SKM-1 treated with dmso at 0.1 percent for 144 hours (cell line): ENCODE measurements at regions not wholly inside any gene's neighbourhood (a gene's known extent, or its start where the extent isn't known, plus 50 kb on each side); places are given as distances from the start of the nearest gene placed in this dataset.

ENCODE experiments used
- DNase-seq: peaks from one replicate; lab custom pipeline; 2025; ENCODE audit not compliant: unreplicated experiment; lab: John Stamatoyannopoulos, UW

DNA sequence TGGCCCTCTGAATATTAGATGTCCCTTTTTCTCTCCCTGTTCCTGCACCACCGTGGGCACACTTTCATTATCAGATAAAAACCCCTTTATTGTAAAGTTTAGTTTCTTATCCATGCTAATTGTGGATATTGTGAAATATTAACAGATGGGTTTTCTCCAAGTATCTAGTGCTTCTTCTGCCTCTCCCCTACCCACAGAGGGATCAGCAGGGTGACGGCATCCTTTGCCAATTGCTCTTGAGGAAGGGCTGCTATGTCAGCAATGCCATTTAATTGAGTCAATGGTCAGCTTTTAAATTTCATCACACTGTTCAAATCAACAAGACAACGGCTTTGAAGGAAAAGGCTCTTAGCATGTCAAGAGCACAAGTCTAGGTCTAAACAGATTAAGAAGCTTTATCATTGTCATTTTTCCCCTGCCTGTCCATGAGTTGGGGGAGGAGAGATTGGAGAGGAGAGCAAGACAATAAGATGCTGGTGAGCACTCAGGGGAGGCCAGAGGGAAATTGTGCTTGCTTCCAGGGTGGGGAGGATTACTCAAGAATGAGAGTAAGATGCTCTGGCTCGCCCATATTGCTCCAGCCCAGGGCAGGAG, 443.0 kb upstream of the CCL2 start:
- no peak for DNase-seq

DNA sequence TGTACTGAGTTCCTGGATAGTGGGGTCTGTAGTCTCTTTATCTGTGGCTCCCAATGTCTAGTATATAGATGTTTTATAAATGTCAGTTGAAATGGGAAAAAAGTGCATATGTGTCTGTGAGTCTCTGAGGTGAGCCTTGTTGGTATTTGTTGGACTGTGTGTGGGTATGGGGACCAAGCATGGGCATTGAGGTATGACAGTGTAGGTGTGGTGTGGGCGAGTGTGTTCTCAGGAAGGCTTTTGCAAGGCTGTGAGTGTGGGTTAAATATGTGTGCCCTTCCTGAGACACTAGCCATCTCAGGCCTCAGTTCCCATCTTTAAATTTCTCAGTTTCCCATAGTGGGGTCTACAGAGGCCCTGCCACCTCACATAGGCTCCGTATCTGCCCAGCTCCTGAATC, 440.2 kb upstream of the CCL2 start:
- no peak for DNase-seq

GRCh38 chr17:33816036-33816435, 439.0 kb upstream of the CCL2 start:
- DNase-seq: no peak

DNA sequence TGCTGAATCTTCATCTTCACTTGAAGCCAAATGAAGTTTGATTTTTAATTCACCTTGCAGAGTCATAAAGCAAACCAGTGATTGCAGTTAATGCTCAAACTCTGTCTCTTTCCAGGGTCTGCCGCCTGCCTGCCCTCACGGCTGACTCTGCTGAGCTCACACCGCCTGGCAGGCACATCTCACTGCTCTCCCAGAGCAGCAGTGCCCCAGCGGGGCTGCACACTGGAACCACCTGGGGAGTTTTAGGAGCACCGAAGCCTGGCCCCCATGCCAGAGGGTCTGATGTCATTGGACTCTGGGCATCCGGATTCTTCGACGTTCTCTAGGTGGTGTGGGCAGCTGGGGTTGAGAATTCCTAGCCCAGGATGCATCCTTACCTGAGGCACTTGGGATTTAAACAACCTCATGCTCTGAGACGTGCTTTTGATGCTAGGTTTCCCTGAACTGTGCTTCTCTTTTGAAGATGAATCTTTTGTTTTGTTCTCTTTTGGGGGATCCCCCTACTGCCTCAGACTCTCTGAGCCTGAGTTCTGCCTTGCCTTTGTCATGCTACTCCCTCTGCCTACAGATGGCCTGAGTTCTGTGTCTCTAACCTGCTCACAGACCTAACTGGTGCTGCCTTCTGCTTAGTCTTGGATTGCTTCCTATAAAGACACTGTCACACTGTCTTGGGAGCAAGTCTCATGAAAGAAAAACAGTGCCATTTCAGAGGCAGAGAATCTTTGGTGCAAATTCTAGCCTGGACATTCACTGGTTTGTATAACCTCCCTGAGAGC, 438.1 kb upstream of the CCL2 start:
- DNase-seq: no peak

- no peak for DNase-seq
Observed at GRCh38 chr17:33819539-33819938, 435.5 kb upstream of the CCL2 start.

DNA sequence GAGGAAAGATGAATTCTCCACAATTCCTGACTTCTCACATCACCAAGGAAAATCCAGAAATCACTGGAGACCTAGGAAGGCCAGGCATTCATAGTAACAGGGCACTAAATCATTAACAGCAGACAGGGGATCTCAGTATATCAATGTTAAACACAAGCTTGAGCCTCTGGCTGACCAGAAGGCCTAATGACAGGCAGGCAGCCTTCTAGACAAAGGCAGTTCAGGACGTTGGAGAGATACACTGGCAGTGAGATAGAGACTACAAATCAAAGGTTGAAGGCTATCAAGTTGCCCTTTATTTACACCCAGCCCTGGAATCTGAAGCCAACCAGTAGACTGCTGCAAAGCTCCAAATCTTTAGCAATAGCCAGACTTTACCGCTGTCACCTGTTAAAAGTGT, 422.8 kb upstream of the CCL2 start:
- DNase-seq: no peak

- DNase-seq: no peak
Observed at GRCh38 chr17:33837281-33837680, 417.8 kb upstream of the CCL2 start.

- DNase-seq: no peak
Observed at GRCh38 chr17:33838281-33838680, 416.8 kb upstream of the CCL2 start.

GRCh38 chr17:33847900-33848299, 407.2 kb upstream of the CCL2 start:
- DNase-seq: no peak

DNA sequence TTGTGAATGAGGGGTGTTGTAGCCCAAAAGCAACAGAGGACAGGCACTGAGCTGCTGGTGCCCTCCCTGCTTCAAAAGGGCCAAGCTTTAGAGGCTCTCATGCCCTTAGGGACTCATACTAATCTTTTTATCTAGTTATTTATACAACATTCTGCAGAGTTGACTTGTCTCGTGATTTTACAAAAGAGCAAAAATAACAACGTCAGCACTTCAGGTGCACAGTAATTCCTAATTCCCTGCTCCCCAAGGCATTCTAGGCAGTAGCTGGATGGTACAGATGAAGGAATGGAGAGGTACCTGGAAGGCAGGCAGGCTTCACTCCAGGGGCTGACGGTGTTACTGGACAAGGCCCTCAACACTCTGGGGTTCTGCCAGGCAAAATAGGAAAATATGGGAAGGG, 406.7 kb upstream of the CCL2 start:
- no peak for DNase-seq

DNA sequence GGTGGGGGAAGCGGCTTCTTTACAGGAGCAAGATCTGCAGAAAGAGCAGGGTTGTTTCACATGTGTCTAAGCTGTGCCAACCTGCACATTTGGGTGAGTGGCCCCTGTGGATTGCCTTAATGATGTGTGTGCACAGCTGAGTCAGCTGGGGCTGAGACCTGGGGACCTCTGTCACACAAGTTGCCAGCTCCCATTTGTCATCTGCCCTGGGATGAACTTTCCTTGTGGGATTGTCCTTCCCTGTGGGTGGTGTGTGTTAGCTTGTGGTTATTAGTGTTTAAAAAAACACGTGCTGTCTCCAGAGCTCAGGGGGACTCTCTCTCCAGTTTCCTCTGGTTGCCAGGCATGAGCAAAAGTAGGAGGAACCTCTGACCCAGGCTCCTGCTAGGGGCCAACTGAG, 400.5 kb upstream of the CCL2 start:
- no peak for DNase-seq

DNA sequence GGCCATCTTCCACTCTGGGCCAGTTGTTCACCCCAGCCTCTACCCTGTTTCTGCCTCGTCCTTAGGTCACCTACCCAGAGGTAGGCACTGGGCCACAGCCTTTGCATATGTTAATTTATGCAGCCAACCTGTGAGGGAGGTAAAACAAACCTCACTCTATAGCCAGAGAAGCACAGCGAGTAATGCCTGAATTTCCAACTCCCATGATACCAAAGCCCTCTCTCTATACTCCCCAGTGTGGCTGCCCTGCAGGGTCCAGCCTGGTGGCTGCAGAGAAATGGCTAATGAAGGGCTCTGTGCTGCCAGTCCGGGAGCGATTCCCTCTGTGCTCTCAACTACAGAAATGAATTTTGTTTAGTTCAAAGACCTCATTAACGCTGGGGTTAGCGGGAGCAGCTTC, 397.0 kb upstream of the CCL2 start:
- no peak for DNase-seq

DNA sequence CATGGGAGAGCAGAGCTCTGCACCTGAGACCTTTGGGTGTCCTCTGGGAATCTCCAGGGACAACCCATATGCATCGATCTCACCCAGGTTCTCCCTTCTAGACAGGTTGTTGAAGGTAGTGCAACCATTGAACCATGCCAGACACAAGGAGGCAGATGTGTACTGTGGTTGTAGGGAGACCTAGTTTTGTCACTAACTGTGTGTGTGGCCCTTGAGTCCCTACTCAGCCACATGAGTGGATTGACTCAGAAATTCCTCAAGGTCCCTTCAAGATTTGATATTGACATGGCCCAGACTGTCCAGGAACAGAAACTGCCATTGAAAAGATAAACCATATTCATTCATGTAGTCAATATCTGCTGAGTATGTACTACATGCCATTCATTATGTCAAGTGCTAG, 396.4 kb upstream of the CCL2 start:
- no peak for DNase-seq

GRCh38 chr17:33862772-33863602, 392.1 kb upstream of the CCL2 start:
- no peak for DNase-seq

DNA sequence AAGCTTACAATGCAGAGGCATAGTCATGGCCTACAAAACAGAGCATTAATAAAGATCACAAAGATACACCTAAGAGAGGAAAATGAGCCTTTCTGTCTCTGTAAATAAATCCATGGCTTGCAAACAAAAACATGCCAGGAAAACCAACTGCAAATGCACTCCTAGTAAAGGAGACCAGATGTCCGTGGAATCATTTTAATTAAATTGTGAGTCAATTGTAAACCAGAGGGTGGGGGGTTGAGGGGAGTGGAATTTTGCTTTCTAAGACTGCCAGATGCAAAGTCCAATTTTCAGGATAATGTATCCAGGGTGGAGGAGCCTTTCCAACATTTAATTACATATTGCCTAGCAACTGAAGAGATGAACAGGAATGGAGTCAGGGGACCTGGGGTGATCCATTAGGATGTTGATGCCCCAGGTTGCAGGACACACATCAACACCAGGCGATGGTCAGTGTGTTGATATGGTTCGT, 390.3 kb upstream of the CCL2 start:
- DNase-seq: no peak

DNA sequence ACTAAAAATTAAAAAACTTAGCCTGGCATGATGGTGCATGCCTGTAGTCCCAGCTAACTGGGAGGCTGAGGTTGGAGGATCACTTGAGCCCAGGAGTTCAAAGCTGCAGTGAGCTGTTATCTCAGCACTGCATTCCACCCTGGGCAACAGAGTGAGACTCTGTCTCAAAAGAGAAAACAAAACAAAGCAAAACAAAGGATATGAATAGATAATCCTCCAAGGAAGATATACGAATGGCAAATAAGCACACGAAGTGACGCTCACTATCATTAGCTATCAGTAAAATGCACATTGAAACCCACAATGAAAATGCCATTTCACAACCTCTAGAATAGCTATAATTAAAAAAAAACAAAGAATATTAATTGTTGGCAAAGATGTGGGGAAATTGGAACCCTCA, 386.2 kb upstream of the CCL2 start:
- DNase-seq: no peak

DNA sequence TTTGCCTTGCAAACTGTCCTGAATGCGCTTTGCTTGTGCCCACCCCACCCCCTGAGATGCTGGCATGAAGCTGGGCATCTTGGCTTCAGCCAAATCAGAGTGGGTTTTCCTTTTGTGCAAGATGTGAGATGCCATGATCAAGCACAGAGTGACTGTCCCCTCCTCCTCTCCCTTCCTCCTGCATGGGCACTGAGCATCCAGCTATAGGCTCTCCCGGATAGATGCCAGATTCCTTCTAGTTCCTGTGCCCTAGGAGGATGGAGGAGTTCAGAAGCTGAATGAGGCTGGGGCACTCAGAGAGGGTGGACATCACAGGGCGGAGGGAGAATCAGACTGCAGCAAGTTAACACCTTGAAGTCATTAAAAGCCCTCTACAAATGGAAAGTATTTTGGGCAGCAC, 384.1 kb upstream of the CCL2 start:
- no peak for DNase-seq

DNA sequence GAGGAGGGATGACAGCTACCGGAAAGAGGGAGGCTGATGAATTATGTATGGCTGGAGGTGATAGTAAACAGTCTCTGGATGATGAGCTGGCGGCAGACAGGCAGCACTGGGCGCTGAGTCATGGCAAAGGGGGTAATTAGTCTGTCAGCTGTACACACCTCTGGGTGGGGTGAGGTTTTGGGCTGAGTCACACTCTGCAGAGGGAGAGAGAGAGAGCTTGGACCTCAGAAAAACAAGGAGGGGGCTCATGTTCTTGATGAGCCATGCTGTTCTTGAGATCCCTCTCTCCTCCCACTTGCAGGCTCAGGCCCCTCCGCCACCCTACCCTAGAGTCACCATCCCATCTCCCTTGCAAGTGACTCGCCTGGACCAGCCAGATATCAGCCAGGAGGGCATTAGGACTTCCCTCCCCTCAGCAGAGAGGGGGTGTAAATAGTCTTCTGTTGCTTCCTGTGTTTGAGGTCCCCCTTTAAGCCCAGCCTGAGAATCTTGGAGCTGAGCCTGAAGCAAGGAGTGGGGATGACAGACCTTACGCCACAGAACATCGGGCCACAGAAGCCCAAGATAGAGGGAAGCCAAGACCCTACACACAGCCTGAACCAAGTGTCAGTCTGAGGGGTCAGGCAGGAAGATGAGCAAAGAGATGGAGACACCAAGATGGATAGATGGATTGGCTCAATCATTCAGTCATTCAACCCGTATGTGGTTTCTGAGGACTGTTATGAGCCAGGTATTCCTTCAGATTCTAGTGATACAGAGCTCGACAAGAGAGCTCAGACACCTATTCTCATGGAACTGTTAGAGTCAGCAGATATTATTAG, 383.2 kb upstream of the CCL2 start:
- no peak for DNase-seq

- DNase-seq: no peak
Observed at GRCh38 chr17:33873201-33873617, 381.9 kb upstream of the CCL2 start.

- DNase-seq: peak; percentile 0
Observed at GRCh38 chr17:33874617-33875060, 380.4 kb upstream of the CCL2 start.

- DNase-seq: no peak
Observed at GRCh38 chr17:33875973-33876372, 379.1 kb upstream of the CCL2 start.
